ENCODE measurements at regions not wholly inside any gene's neighbourhood (a gene's known extent, or its start where the extent isn't known, plus 50 kb on each side); places are given as distances from the start of the nearest gene placed in this dataset.

- no TSS peak for BruUV-seq (replicated peaks)
- ChIA-PET POLR2A (interaction anchor here (0.6 kb wide), 1 partner anchor 1287 kb away, joined by 16 read pairs; no protein-coding TSS in a partner anchor), CTCF (no interaction called here)
- no peak for TF ChIP-seq TCF7L2 (IDR thresholded peaks at IDR 0.05; ENCODE audit: low read depth, low read length)
- TF ChIP-seq CTCF (IDR thresholded peaks at IDR 0.05), result no peak
- TF ChIP-seq, protein P1, sequence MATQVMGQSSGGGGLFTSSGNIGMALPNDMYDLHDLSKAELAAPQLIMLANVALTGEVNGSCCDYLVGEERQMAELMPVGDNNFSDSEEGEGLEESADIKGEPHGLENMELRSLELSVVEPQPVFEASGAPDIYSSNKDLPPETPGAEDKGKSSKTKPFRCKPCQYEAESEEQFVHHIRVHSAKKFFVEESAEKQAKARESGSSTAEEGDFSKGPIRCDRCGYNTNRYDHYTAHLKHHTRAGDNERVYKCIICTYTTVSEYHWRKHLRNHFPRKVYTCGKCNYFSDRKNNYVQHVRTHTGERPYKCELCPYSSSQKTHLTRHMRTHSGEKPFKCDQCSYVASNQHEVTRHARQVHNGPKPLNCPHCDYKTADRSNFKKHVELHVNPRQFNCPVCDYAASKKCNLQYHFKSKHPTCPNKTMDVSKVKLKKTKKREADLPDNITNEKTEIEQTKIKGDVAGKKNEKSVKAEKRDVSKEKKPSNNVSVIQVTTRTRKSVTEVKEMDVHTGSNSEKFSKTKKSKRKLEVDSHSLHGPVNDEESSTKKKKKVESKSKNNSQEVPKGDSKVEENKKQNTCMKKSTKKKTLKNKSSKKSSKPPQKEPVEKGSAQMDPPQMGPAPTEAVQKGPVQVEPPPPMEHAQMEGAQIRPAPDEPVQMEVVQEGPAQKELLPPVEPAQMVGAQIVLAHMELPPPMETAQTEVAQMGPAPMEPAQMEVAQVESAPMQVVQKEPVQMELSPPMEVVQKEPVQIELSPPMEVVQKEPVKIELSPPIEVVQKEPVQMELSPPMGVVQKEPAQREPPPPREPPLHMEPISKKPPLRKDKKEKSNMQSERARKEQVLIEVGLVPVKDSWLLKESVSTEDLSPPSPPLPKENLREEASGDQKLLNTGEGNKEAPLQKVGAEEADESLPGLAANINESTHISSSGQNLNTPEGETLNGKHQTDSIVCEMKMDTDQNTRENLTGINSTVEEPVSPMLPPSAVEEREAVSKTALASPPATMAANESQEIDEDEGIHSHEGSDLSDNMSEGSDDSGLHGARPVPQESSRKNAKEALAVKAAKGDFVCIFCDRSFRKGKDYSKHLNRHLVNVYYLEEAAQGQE (IDR thresholded peaks at IDR 0.05; ENCODE audit: insufficient read depth in 1 of 2, low read depth in 2 of 2, low read length in 1 of 2), result no peak
- no peak for TF ChIP-seq SIN3A (IDR thresholded peaks at IDR 0.05; ENCODE audit: borderline replicate concordance, insufficient read depth, low read depth, low read length)
- no peak for TF ChIP-seq POLR2AphosphoS5 (IDR thresholded peaks at IDR 0.05; ENCODE audit: low read depth, low read length)
- in situ Hi-C loops (cut with HindIII; ENCODE audit: low pct_unique_long_range_greater_than_20kb, low sequenced_read_pairs) (no loop called here), intact Hi-C loops (cut with micrococcal nuclease; ENCODE audit: unreplicated experiment) (no loop called here)
- ATAC-seq (no peak), DNase-seq (ENCODE audit: low read depth, low spot score) (no peak)
- Histone ChIP-seq H3K27ac (ENCODE audit: low read length) (no peak overlapping the region), H3K4me1 (ENCODE audit: control insufficient read depth, insufficient read depth, low read length) (peaks cover 11% of the 10 kb centered on the region; the same call in 1 of the 2 replicates), H3K36me3 (ENCODE audit: control insufficient read depth, insufficient read depth, low read length) (no peaks in the 10 kb centered on the region), H3K9me3 (ENCODE audit: control insufficient read depth, insufficient read depth, low read depth, low read length) (no peaks in the 10 kb centered on the region), H3K27me3 (ENCODE audit: control insufficient read depth, insufficient read depth, low read length) (no peaks in the 10 kb centered on the region), H3K4me3 (ENCODE audit: low read depth in 2 of 2, low read length in 2 of 2) (no peak overlapping the region)
These were observed 106.1 kb upstream of the PLET1 start for GRCh38 chr11:112366777-112367176.

- ATAC-seq (no peak), DNase-seq (ENCODE audit: low read depth, low spot score) (no peak)
- in situ Hi-C loops (cut with HindIII; ENCODE audit: low pct_unique_long_range_greater_than_20kb, low sequenced_read_pairs) (no loop called here), intact Hi-C loops (cut with micrococcal nuclease; ENCODE audit: unreplicated experiment) (no loop called here)
- CTCF ChIA-PET, result no interaction called here
- H3K9me3 ChIP-seq (ENCODE audit: control insufficient read depth, insufficient read depth, low read depth, low read length), result no peaks in the 10 kb centered on the region
- no peak overlapping the region for H3K27ac ChIP-seq (ENCODE audit: low read length)
- no peaks in the 10 kb centered on the region for H3K36me3 ChIP-seq (ENCODE audit: control insufficient read depth, insufficient read depth, low read length)
- no peak overlapping the region for H3K4me3 ChIP-seq (ENCODE audit: low read depth in 2 of 2, low read length in 2 of 2)
- TF ChIP-seq CTCF (IDR thresholded peaks at IDR 0.05), result no peak
- TF ChIP-seq, protein P1 (IDR thresholded peaks at IDR 0.05; ENCODE audit: insufficient read depth in 1 of 2, low read depth in 2 of 2, low read length in 1 of 2), result no peak
- TF ChIP-seq SIN3A (IDR thresholded peaks at IDR 0.05; ENCODE audit: borderline replicate concordance, insufficient read depth, low read depth, low read length), result no peak
- TF ChIP-seq POLR2AphosphoS5 (IDR thresholded peaks at IDR 0.05; ENCODE audit: low read depth, low read length), result no peak
- no peak for TF ChIP-seq TCF7L2 (IDR thresholded peaks at IDR 0.05; ENCODE audit: low read depth, low read length)
- no peaks in the 10 kb centered on the region for H3K27me3 ChIP-seq (ENCODE audit: control insufficient read depth, insufficient read depth, low read length)
- no TSS peak for BruUV-seq (replicated peaks)
- H3K4me1 ChIP-seq (ENCODE audit: control insufficient read depth, insufficient read depth, low read length), result peaks cover 11% of the 10 kb centered on the region; the same call in 1 of the 2 replicates
- POLR2A ChIA-PET, result interaction anchor here (0.6 kb wide), 1 partner anchor 1288 kb away, joined by 16 read pairs; no protein-coding TSS in a partner anchor
These were observed 106.8 kb upstream of the PLET1 start for GRCh38 chr11:112367461-112367860.
